ENCODE measurements at regions not wholly inside any gene's neighbourhood (a gene's known extent, or its start where the extent isn't known, plus 50 kb on each side); places are given as distances from the start of the nearest gene placed in this dataset.

DNA sequence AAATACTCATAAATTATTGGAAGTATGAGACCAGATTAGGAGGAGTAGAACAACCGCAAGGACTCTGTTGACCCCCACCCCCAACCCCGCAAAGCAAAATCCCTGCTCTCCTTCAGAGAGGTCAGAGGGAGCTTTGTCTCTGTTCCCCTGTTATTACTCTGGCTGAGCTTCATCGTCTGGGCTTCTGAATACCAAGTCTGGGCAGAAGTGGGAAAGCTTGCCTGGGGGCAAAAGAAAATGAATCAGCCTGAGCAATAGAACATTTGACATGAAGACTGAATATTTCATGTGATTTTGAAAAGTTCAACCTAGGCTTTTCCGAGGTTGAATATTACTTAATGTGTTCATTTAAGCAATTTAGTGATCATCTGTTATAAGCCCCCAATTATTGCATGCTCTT is 114.6 kb upstream of the ARHGAP28 start:
- DNase-seq = no peak

DNA sequence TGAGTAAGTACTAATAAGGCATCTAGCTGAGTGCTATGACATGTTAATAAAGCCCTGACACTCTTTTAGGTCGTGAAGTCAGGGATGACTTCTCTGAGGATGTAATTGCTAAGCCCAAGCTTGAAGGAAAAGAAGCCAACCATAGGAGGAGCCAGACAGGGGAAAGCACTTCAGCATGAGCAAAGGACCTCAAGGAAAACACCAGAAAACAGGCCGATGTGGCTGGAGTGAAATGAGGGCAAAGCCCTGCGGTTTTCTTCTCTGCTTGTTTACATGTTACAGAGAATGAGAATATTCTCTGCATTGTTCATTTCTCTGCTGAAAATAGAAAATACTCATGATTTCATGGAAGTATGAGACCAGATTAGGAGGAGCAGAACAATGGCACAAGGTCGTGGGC is 112.5 kb upstream of the ARHGAP28 start:
- DNase-seq = no peak

DNA sequence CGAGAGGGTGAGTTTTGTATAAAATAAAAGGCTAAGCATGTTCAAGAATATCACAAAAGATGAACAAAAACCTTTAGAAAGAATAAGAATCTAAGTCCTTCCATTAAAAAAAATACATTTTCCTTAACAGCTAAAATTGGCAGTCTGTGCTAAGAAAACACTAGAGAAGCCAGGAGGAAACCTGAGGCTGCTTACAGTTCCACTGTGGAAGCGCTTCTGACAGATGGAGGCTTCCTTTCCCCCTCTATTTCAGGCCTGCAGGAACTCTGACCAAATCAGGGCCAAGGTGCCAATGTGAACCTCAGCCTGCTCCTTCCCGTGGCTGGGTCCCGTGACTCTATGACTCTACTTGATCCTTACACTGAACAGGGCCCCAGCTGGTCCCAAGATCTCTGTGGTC is 108.1 kb upstream of the ARHGAP28 start:
- DNase-seq = no peak

GRCh38 chr18:6623278-6623677 is 106.2 kb upstream of the ARHGAP28 start:
- no peak for DNase-seq

DNA sequence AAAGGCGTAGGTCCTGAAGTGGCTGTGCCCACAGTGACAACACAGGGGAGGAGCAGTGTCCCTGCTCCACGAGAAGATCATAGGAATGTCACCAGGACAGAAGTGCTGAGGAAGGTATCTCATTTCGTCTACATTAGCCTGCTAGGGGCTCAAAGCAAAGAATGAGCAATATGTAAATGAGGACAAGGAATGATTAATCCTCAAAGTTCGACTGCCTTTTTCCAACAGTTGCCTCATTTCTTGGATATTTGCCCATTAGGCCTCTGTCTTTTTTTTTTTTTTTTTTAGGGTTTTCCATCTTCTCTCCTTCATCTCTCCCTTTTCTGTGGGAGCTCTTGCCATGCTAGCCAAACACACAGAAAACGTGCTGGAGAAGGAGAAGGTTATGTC is 105.2 kb upstream of the ARHGAP28 start:
- DNase-seq = no peak

- DNase-seq = no peak
Observed at GRCh38 chr18:6624661-6625311, 104.7 kb upstream of the ARHGAP28 start.

DNA sequence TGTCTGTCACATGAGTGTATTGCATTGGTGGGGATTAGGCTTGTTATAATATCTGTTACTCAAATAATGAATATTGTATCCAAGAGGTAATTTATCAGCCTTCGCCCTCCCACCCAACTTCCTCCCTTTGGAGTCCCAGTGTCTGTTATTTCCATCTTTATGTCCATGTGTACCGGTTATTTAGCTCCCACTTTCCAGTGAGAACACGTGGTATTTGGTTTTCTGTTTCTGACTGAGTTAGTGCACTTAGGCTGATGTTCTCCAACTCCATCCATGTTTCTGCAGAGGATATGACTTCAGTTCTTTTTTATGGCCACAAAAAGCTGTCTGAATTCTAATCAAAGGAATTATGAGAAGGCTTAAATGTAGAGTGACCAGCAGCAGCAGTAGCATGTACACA is 104.0 kb upstream of the ARHGAP28 start:
- DNase-seq = no peak

DNA sequence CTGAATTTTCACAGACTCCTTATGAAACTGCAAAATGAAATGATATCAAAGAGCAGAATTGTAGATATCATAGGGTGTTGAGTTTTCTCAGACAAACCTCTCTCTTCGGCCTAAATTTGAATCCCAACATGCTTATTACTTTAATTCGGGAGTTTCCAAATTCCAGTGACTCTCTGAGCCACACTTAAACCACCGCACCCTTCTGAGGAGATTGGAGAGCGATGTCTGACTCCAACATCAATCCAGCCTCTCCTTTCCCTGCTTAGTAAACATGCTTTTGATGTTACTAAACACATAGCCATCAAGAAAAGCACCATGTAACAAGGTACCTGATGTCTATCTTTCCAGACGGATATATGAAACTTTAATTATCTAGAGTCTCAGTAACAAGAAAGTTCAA is 103.1 kb upstream of the ARHGAP28 start:
- DNase-seq = no peak

DNA sequence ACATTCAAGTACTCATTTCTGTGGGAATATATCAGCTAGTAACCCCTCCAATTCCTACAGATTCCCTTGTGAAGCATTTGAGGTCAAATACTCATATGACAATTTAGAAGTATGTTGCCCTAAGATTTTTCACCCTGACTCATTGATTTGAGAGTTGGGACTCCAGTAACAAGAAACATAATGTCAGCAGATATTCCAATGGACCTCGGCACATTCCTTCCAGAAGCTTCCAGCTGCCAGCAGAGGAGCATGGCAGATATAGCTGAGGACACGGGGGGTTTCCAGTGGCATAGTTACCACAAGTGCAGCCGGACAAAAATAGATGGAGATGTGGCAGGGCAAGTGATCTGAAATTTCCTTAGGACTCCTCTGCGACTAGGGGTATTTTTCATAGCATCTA is 101.9 kb upstream of the ARHGAP28 start:
- no peak for DNase-seq

- no peak for DNase-seq
Observed at GRCh38 chr18:6628187-6628586, 101.3 kb upstream of the ARHGAP28 start.

DNA sequence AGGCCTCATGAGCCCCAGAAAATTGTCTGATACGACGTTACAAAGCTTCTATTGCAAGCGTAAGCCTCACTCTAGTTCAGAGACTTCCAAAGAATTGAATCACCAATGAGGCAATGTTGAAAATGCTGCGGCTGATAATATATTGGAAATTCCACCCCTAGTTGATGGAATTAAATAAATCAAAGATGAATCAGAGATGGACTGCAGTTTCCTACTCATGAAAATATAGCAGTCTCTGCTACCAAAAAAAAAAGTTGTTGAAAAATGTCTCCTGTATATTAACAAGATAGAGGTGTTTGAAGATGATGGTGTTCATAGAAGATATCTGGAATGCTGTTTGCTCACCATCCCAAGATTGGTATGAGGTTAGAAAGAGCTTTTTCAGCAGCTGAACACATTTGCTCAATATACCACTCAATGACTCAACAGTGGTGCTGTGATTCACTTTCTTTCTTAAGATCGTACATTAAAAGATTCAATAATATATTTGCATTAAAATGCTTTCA is 99.8 kb upstream of the ARHGAP28 start:
- no peak for DNase-seq

- DNase-seq = no peak
Observed at GRCh38 chr18:6633310-6633709, 96.2 kb upstream of the ARHGAP28 start.

- no peak for DNase-seq
Observed at GRCh38 chr18:6636091-6636490, 93.4 kb upstream of the ARHGAP28 start.

GRCh38 chr18:6638447-6638846 is 91.1 kb upstream of the ARHGAP28 start:
- no peak for DNase-seq

DNA sequence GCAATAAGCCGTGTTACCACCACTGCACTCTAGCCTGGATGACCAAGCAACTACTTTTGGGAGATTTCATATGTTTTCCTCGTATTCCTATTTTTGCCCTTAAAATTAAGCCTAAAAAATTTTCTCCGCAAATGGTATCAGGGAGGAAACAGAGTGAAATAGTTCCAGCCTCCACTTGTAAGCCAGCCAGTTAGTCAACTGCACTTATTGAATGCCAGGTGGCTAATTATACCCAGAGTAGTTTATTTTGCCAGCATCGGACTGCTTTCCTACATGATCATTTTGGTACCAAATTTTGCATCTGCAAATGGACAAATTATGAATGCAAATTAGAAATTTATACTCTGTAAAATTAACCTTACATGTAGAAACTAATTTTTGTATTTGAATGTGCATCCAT is 90.2 kb upstream of the ARHGAP28 start:
- no peak for DNase-seq

DNA sequence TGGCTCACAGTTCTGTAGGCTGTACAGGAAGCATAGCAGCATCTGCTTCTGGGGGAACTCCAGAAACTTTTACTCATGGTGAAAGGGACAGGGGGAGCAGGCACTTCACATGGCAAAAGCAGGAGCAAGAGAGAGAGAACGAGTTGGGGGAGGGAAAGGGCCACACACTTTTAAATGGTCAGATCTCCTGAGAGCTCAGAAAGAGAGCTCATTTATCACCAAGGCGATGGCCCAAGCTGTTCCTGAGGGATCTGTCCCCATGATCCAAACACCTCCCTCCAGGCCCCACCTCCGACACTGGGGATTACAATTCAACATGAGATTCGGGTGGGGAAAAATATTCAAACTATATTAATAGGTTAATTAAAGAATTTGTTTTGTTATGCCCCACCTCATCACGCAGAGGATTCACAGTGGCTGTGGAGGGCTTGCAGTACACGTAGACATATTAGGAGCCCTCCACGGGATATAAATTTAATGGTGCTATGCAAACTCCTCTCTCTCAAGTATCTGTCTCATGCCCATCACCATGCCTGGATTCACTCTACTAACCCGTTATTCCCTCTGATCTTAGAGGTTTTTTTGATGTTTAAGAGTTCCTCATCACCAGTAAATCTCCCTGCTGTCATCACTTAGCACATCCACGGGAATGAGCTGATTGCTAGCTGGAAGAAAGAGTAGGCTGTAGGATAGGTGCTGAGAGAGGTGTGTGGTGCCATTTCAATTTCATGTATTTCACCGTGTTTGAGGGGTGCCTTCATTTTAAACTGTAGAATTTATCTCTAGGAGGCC is 84.5 kb upstream of the ARHGAP28 start:
- no peak for DNase-seq

- DNase-seq = no peak
Observed at GRCh38 chr18:6646801-6647200, 82.7 kb upstream of the ARHGAP28 start.

GRCh38 chr18:6648581-6648980 is 80.9 kb upstream of the ARHGAP28 start:
- no peak for DNase-seq

- DNase-seq = no peak
Observed at GRCh38 chr18:6649421-6650126, 79.9 kb upstream of the ARHGAP28 start.

DNA sequence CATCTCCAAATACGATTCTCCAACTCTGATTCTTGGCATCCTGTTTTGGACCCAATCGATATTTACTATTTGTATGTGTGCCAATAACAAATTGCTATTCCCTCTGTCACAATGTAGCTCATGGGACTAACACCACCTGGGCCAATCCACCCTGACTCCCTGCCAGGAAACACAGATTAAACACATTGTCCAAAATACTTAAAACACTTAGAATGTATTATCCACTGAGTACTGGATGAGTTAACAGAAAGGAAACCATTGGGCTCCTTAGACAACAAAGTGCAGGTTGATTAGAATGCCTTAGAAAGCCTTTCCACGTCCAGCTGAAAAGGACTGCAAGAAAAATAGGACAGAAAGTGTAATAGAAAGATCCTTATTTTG is 79.4 kb upstream of the ARHGAP28 start:
- DNase-seq = no peak

DNA sequence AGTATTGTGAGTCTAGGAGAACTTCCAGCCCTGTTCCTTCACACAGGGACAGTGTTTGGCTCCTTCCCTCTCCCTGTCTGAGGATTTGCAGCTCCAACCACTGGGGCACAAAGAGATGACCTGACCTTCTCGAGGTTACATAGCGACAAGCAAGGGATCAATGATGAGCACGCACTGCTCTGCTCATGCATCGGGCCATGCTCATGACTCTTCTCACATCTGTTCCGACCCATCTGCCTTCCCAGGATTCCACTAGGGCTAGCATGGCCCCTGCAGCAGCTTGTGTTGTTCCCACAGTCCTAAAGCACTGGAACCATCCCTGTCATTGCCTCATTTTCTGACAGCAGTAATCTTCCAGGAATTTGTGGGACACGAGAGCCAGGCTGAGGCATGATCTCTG is 78.8 kb upstream of the ARHGAP28 start:
- no peak for DNase-seq

- DNase-seq = no peak
Observed at GRCh38 chr18:6652098-6652497, 77.4 kb upstream of the ARHGAP28 start.

DNA sequence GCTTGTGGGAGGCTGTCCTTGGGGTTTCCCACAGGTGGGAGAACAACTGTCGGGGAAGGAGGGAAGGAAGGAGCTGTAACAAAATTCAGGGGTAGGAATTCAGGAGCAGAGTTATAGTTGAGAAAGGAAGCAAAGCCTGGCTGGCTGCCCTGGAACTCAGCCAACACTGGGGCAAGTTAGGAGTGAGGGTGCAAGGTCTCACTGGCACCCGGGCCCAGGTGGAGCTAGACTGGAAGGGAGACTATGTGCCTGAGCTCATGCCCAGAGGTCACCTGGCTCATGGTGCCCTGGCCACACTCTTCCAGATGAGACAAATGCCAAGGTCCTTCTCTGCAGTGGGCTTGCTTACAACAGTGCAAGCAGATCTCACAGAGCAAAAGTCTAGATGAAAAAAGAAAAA is 75.6 kb upstream of the ARHGAP28 start:
- DNase-seq = no peak

Measured in NCI-H187 treated with DMSO at 0.1 percent for 48 hours (cell line).